GOT3 (cell line): ENCODE measurements at regions not wholly inside any gene's neighbourhood (a gene's known extent, or its start where the extent isn't known, plus 50 kb on each side); places are given as distances from the start of the nearest gene placed in this dataset.
A peak's percentile ranks its signal among the peaks of the same experiment; 100 is the strongest.

Source experiments
- DNase-seq: peaks from one replicate; lab custom pipeline; 2025; ENCODE audit warnings: mixed read lengths; lab: John Stamatoyannopoulos, UW

DNA sequence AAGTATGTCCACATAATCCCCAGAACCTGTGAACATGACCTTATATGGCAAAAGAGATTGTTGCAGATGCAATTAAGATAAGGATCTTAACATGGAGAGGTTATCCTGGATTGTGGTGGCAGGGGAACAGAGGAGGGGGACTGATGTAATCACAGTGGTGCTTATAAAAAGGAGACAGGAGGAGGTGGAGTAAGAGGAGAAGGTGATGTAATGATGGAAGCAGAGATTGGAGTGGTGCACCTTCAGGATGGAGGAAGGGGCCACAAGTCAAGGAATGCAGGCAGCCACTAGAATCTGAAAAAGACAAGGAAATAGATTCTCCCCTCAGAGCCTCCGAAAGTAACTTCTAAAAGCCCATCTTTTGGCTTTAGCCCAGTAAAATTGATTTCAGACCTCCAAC lies 388.4 kb downstream of the BCOR start:
- no peak for DNase-seq

DNA sequence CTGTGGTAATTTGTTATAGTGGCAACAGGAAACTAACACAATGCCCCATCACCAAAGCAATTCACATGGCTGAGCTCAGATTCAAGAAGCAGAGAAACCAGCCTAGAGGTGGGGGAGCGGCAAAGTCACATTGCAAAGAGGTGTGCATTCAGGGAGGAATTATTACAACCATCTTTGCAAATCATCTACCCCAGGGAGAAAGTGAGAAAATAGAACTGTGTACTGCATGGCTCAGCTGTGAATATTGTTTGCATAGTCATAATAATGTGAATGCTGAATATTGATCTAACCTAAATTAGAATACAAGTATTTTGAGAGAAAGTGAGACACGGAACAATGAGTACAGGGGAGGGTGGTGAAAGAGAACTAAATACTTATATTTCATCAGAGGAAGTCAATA lies 387.9 kb downstream of the BCOR start:
- no peak for DNase-seq

DNA sequence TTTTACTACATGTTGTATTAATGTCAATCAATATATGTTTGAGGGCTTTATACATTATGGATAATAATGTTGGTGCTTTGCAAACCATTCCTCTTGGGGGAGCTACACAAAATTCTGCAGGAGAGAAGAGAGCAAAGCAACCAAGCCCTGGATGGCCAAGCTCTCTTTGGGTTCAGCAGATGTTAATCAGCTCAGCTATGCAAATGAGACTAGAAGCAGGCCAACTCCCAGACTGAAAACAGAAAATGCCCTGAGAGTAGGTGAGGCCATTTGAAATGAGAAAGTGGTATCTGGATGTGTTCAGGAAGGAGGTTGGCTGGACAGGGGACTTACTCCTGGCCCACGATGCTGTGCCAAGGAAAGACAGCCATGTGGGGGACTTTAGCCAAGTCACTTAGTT lies 387.0 kb downstream of the BCOR start:
- no peak for DNase-seq

DNA sequence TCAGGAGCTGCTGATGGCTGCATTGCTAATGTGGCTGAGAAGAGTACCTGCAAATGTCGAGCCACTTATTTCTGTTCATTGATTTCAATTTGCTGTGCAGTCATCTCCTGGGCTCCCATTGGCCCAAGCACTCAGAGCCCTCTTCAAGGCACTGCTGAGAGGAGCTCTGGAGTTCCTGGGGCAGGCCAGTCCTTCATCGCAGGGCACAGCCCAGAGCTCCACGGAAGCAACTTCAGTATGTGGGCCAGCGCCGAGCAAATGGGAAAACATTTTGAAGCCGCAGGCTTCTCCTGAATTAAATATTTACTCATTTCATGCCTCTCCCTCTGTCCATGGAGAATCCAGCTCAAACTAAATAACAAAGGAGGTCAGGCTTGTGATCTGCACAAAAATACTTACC lies 383.3 kb downstream of the BCOR start:
- no peak for DNase-seq

DNA sequence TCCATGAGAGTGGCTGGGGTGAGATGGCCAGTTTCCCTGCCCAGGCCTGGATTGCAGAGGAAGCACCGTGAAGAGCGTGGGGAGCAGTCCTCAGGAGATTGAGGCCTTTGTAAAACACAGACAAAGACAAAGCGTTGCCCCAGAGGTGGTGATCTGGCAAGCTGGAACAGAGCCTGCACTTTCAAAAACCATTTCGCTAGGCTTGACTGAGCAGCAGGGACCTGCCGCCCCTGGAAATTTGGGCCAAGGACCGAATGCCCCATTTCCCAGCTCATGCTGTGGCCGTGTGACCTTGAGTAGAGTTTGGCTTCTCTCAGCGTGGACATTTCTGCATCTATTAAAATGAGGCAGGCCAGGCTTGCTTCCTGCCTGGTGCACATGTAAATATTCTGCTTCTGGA lies 381.4 kb downstream of the BCOR start:
- DNase-seq: no peak

DNA sequence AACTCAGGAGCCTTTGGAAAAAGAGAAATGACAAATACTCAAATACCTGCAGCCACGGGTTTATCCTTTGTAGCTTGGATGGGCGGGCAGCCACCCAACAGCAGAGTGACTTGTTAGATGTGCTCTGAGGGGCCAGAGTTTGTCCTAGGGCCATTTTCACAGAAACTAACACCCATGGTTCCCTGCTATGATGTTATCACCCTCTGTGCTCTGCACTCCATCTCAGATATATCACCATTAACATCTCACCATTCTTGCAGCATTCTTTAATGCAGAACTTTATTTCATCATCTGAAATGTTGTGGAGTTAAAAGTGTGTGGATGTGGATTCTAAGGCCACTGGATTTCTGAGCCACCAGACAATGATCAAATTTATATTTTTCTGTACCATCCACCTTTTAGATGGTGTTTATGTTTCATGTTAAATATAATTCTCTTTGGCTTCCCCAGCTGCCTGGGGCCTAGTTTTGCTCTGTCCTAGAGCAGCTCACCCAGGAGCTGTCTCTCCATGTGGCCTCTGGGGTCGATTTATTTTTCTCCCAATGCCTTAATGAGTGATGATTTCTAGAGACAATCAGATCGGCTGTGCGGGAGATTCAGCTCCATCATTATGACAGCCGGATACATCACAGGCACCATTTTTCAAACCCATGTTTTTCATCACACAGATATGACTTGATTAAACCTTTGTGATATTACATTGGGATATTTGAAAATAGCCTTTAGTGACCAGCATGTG lies 380.8 kb downstream of the BCOR start:
- DNase-seq: no peak

DNA sequence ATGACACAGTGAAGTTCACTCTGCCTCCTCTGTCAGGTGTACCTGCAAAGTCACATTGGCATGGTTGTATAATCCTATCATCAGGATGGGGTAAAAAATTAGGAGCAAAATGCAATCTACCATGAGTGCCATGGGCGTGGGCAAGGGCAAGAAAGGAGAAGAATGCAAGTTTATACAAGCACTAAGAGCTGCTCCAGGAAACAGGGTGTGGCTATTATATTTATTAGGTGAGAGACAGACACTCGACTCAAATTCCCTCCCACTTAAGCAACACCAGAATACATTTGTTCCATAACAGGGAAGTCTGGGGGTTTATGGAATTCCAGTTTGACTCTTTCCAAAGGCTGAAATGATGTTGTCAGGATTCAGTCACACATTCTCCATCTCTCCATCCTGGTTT lies 378.8 kb downstream of the BCOR start:
- DNase-seq: no peak

DNA sequence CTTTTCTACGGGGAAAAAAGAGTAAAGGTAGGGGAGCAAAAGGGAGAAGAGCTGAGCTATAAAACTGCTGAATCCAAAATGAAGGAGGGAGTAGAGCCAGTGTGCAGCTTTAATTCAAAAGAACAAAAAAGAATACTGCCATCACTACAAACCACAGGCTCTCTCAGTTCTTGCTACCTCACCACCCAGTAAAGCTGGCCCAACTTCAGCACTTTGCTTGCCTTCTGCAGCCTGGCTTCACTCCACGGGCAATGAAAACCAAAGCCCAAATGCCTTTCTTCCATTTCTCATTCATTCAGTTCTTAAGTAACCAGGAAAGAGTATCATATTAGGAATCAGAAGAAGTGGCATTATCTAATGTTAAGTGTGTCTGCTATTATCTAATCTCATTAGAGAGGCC lies 376.8 kb downstream of the BCOR start:
- DNase-seq: no peak

DNA sequence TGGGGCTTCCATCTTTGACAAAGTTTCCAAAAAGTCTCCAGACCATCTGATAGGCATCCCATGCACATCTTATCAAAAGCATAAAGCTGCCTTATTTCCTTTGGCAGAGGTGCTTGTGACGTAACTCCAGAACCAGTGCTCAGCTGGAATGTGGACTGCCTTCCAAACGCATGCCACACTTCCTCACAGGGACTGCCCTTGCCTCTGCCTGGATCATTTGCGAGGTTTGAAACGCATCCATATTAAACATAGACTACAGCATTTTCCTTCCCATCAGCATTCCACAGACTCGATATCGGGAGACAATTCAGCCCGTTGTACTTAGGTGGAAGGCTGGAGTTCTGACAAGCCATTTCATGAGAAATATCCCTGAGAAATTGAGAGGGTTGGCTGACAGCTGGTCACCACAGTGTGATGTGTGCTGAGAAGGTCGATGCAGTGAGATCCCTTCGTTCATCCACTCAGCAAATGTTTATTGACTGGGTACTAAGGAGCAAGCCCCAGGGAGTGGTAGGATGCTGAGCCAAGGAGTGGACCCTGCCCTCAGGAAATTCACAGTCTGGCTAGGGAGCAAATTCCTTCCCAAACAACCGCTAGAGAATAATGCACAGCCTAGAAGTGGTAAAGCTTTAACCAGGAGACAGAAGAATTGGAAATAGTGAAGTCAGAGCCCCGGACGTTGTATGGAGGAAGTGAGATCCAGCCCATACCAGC lies 376.0 kb downstream of the BCOR start:
- DNase-seq: no peak

DNA sequence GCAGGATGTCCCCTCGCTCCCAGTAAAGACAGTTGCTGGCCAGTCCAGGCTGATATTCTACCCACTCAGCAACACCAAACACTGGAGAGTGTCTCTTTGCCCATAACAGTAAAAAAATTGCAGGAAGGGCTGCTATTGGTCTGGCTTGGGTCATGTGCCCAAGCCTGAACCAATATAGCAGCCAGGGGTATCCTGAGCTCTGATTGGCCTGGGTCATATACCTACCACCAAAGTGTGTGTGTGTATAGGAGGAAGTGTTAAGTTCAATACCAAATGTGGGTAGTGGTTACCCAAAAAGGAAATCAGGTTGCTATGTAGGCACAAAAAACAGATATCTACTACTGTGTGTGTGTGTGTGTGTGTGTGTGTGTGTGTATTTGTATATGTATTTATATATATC lies 373.2 kb downstream of the BCOR start:
- no peak for DNase-seq

DNA sequence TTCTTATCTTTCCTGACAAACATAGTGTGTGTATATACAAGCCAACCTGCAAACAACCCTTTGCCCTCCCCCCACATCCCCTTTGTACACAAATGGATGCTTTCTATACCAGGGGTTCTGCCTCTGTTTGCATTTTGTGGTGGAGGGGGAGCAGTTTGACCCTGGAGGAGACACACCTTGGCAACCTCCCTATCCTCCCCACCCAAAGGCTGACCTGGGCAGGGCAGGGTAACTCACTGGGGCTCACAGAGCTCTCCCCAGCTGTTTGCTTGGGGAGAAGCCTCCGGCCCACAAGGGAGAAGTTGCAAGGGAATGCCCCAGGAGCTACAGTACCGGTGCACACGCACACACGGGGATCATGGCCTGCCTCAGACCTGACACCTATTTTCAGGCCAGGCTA lies 372.6 kb downstream of the BCOR start:
- DNase-seq: no peak

DNA sequence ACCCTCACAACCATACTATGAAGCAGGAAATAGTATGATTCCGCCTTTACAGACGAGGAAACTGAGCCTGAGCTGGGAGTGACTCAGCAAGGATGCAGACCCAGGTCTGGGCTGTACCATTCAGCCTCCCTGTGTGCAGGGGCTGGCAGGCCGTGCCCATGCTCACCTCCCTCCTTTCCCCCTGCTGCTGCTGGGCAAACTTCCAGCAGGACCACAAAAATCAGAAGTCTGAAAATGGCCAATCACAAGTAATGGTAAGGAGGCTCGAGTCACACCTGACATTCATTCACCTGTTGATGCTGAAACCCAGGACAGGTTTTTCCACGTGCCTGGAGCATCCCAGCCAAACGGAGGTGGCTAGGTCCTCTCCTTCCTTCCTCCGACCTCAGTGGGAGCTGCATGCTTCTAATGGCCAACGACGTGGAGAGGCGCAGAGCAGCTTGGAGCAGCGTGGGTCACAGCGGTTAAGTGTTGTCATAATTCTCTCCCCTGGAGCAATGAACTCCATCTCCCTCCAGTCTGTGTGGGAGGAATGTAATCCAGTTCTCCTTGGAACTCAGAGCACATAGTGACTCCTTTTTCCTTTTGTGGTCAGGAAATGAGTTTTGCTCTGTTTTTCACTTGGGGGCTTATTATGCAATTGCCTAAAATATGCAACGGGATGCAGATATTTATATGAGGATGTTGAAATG lies 371.7 kb downstream of the BCOR start:
- DNase-seq: no peak

DNA sequence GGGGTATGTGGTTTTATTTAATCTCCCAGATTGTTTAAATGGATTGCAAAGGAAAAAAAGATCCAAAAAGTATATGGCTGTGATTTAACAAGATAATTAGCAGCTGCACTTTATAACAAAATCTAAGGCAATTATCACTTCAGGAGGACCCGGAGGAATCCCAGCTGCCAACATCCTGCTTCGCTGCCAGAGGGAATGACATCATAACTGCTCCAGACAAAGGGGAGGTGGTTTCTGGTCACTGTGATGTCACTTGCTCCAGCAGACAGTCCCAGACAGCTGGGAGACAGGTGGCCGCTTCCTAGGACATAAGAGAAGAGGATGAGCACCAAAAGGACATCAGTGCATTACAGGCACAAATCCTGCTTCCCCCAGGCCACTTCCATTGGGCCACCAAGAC lies 371.0 kb downstream of the BCOR start:
- no peak for DNase-seq

DNA sequence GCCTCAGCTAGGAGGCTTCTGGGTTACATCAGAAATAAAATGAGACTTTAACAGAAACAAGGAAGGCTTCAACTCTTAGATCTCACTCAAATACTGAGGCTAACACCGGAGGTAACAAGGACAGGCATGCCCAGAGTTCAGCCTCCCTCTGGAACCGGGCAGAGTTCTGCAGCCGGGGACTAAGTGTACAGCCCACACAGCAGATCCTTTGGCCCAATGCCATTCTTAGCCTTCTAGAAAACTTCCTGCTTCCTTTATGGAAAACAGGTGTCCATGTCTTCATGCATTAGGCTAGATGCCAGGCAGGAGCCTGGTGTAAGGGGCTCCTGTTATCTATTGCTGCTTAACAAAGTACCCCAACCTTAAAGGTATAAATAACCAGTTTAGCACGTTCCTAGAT lies 369.7 kb downstream of the BCOR start:
- no peak for DNase-seq

DNA sequence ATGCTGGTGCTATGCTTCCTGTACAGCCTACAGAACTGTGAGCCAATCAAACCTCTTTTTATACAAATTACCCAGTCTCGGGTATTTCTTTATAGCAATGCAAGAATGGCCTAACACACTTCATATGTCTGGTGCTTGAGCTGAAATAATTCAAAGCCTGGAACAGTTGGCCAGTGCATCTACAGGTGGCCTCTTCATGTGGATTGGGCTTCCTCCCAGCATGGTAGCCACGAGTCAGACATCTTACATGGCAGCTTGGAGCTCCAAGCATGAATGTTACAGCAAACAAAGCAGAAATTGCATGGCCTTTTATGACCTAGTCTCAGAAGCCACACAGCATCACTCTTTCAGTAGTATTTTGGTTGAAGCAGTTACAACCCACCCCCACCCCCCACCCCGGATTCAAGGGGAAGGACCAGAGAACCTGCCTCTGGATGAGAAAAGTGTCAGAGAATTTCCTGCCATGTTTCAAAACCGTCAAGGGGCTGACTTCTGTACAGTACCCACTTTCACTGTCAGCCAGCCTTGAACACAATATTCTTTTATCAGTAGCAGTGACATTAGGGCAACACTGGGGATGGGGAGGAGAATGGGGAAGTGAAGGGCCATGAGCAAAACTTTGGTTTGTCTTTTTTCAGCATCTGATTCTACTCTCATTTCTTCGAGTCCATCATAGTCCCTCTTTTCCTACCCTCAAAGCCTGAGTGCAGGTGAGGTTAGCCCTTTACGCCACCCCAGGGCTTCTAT lies 368.7 kb downstream of the BCOR start:
- DNase-seq: no peak

DNA sequence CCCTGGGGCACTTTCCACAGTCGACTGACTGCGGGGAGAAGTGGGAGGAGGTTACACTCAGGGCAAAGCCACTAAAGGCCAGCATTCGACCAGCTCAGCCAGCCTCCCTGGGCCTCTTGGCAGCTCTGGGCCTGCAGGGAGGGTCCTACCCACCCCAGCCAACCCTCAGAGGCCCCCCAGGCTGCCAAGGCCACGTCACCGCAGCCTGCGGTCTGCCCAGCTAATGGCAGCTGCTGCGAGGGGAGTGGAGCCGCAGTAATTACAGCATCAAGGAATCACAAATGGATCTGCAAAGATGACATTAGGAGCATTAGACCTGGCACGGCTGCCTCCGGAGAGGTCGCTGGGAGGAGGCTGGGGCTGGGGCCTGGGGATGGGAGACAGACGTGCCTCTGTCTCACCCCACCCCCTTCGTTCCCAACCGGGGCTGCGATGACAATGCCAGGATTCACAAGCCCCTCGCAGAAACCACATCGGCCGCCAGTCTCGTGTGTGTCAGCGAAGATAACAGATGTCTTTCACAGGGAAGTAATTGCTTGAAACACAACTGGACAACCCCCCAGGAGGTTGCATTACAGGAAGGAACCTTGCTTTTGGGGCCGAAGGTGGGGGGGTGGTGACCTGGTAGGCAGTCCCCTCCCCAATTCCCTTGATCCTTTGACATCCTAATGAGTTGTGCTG lies 367.6 kb downstream of the BCOR start:
- DNase-seq: no peak

DNA sequence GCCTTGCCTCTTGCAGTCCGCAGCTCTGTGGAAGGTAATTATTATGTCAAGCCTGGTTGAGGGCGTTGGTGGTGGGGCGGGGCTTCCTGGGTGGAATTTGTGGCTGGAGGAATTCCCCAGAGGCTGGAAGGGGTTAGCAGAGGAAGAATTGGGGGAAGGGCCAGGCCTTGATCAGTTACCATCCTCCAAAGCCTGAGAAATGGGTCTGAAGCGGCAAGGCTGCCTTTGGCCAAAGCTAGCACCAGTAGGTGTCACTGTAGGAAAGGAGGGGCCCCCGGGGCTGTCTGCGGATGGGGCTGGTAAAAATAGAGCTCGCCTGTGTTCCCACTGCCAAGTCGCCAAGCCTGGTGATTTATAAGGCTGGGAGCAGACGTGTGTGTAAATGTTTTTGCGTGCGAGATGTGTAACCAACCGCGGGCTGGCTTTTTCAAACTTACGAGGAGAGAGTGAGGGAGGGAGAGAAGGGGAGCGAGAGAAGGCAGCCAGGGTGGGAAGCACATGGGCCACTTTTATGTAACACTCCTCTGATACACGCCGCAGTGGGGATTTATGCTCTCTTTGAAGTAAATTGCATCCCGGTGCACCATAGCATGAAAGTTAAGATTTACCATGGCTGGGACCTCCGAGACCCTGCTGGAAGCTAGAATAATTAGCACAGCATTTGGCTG lies 367.0 kb downstream of the BCOR start:
- peak; percentile 46 for DNase-seq

DNA sequence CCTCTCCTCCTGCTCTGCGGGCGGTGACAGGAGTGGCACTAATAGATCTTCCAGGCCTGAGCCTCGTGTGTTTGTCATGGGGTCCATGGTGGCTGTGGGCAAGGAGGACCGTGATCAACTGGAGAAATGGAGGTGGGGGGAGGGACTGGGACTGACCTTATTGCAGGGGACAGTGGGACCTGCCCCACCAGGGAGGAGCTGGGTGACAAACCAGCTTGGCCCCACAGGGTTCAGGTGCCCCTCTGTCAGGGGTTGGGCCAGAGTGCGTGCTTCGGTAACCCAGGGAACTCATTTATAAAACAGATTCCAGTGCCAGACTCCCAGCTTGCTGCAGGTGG lies 366.5 kb downstream of the BCOR start:
- DNase-seq: no peak

DNA sequence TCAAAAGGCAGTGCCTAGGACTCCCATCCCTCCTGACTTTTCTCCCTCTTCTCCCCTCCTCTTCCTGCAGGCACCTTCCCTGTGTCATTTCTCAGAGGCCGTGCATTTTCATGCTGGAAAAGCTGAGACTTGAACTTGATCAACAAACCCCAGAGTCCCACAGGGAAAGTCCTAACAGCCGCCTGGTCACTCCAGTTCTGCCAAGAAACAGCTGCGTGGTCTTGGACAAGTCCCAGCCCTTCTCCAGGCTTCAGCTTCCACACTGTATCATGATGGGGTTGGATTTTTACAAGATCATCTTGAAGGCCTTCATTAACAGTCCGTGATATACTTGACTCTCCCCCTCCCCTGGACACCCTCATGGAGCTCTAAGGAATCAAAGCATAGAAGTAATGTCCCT lies 366.0 kb downstream of the BCOR start:
- DNase-seq: no peak

DNA sequence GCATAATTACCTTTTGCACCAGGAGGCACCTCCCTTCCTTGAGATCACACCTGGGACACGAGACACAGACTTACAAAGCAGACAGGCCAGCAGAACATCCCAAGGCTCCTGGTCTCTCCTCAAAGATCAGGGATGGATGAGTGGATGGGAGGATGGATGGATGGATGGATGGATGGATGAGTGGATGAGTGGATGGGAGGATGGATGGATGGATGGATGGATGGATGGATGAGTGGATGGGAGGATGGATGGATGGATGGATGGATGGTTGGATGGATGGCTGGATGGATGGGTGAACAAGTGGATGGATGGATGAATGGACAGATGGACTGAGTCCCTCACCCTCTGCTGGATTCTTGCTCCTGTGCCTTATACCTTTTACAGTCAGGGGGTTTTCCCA lies 364.0 kb downstream of the BCOR start:
- DNase-seq: no peak

DNA sequence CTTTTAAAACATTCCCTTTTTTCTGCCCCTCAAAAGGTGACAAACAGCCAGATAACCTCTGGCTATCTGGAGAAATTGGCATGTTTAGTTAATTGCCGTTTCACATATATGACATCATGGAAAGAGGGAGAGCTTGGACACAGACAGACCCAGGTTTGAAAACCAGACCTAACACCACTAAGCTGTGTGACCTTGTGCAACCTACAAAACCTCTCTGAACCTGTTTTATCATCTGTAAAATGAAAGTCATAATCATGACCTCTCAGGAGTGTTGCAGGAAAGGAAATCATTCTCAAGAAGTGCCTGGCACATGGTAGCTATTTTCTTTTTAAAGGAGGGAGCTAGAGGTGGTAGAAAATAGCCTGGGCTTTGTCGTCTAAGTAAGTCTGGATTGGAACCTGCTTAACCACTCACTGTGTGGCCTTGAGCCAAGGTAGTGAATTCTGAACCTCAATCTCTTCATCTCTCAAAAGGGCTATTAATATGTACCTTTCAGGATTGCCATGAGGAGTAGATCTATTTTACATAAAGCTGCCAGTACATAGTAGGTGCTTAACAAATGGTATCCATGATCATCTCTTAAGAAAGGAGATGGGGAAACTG lies 363.5 kb downstream of the BCOR start:
- DNase-seq: no peak
